ENCODE measurements at regions not wholly inside any gene's neighbourhood (a gene's known extent, or its start where the extent isn't known, plus 50 kb on each side); places are given as distances from the start of the nearest gene placed in this dataset.

DNA sequence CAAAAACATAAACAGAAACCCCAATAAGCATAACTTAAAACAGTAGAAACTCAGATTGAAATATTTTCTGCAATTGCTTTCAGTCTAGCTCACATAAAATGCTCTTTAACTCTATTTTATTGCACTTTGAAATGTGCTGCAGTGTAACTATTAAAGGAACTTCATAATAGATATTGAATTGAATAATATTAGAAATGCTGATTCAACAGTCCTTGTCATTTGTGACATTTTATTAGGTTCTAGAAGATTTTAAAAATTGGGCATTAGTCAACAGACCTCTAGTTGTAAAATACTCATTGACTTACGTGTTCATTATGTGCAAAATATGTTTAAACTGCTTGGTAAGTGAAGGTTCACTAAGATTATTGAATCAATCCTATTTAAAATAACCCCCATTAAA lies 1422.3 kb downstream of the PLA2G4A start:
- TF ChIP-seq EZH2phosphoT487 (IDR thresholded peaks at IDR 0.05; ENCODE audit: insufficient read depth, low read depth): no peak
- no peak for TF ChIP-seq EZH2 (IDR thresholded peaks at IDR 0.05; ENCODE audit: insufficient read depth, poor library complexity, severe bottlenecking)
